PFSK-1 (cell line): ENCODE measurements at regions not wholly inside any gene's neighbourhood (a gene's known extent, or its start where the extent isn't known, plus 50 kb on each side); places are given as distances from the start of the nearest gene placed in this dataset.

Experiments
- FOXP2 ChIP-seq: optimal IDR thresholded peaks from 2 replicates; pipeline ENCODE3; 2011; ENCODE audit warnings: borderline replicate concordance, control low read depth, inconsistent platforms; ENCODE audit not compliant: insufficient read depth; ENCODE audit errors: extremely low read length, extremely low read depth
- POLR2AphosphoS5 ChIP-seq: IDR thresholded peaks from 2 replicates; pipeline ENCODE4 v1.6.1; 2012; ENCODE audit warnings: low read depth, mild to moderate bottlenecking, control low read depth, low read length, moderate library complexity
- REST ChIP-seq, 2 experiments: IDR thresholded peaks; 2 replicates each; pipeline versions ENCODE4 v1.6.1 to v1.8.0; 2011 to 2012; ENCODE audit warnings: low read depth in 2 of 2, low read length in 2 of 2, control low read depth in 1 of 2, inconsistent platforms in 1 of 2, mild to moderate bottlenecking in 1 of 2, moderate library complexity in 1 of 2; ENCODE audit not compliant: insufficient read depth in 1 of 2
- SIN3A ChIP-seq: IDR thresholded peaks from 2 replicates; pipeline ENCODE4 v1.6.1; 2012; ENCODE audit warnings: mild to moderate bottlenecking, low read length, moderate library complexity, borderline replicate concordance; ENCODE audit not compliant: insufficient read depth
- TAF1 ChIP-seq: IDR thresholded peaks from 2 replicates; pipeline ENCODE4 v1.6.1; 2012; ENCODE audit warnings: low read length, control low read depth, borderline replicate concordance; ENCODE audit not compliant: insufficient read depth

GRCh38 chr3:176075046-176075445 is 1122.2 kb downstream of the TBL1XR1 start:
- TF ChIP-seq SIN3A, result no peak
- TF ChIP-seq TAF1, result no peak
- TF ChIP-seq REST (IDR thresholded peaks at IDR 0.05; ENCODE audit: insufficient read depth in 1 of 2, low read depth in 2 of 2, low read length in 2 of 2), result no peak
- no peak for TF ChIP-seq POLR2AphosphoS5
- TF ChIP-seq FOXP2, result no peak

DNA sequence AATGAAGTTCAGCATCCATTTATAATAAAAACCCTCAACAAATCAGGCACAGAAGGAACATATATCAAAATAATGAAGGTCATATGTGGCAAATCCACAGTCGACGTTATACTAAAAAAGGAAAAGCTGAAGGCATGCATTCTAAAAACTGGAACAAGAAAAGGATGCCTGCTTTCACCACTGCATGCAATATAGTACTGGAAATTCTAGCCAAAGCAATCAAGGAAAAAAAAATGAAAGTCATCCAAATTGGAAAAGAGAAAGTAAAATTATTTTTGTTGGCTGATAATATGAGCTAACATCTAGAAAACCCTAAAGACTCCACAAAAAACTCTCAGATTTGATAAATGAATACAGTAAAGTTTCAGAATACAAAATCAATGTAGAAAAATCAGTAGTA is 1123.2 kb downstream of the TBL1XR1 start:
- TF ChIP-seq TAF1, result no peak
- TF ChIP-seq SIN3A, result no peak
- TF ChIP-seq REST (IDR thresholded peaks at IDR 0.05; ENCODE audit: insufficient read depth in 1 of 2, low read depth in 2 of 2, low read length in 2 of 2), result no peak
- TF ChIP-seq FOXP2, result no peak
- no peak for TF ChIP-seq POLR2AphosphoS5

DNA sequence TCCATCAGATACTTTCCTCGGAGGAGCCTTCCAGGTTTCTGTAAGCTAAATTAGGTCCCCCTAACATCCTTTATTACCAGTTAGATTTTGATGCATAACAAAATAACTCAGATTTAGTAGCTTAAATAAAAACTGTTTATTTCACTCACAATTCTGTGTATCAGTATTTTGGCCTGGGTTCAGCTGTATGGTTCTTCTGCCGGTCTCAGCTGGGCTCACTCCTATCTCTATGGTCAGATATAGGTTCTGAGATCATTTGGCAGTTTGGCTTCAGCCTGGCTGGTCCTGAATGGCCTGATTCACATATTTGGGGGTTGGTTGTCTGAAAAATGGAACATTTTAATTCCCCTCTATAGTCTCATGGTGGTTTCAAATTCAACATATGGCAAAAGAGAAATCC is 1125.3 kb downstream of the TBL1XR1 start:
- TF ChIP-seq POLR2AphosphoS5 (no peak), REST (IDR thresholded peaks at IDR 0.05; ENCODE audit: insufficient read depth in 1 of 2, low read depth in 2 of 2, low read length in 2 of 2) (no peak), FOXP2 (no peak), SIN3A (no peak), TAF1 (no peak)

DNA sequence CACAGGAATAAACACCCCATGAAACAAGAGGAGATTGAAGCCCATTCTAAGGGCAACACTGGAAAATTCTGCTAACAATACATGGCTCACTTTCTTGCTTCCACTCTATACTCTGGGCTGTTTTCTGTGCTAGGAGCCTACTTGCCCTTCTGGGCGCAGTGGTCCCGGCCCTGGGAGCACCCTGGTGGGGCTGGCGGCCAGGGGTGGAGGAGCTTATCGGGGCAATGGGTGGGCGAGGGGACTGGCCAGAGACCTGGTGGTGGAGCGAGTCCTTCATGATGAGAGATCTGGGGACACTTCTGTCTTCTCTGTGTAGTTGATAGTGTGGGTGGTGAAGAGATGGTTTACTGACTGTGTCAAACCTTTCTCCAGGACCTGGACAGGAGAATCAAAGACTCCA is 1128.5 kb downstream of the TBL1XR1 start:
- no peak for TF ChIP-seq TAF1
- TF ChIP-seq FOXP2, result no peak
- no peak for TF ChIP-seq POLR2AphosphoS5
- TF ChIP-seq REST (IDR thresholded peaks at IDR 0.05; ENCODE audit: insufficient read depth in 1 of 2, low read depth in 2 of 2, low read length in 2 of 2), result no peak
- TF ChIP-seq SIN3A, result no peak

GRCh38 chr3:176058856-176059255 is 1138.4 kb downstream of the TBL1XR1 start:
- TF ChIP-seq REST (IDR thresholded peaks at IDR 0.05; ENCODE audit: insufficient read depth in 1 of 2, low read depth in 2 of 2, low read length in 2 of 2) (no peak), TAF1 (no peak), SIN3A (no peak)
